NCI-H1694 treated with DMSO at 0.1 percent for 48 hours (cell line): ENCODE measurements at regions not wholly inside any gene's neighbourhood (a gene's known extent, or its start where the extent isn't known, plus 50 kb on each side); places are given as distances from the start of the nearest gene placed in this dataset.
"Not testable (repeated sequence)": the region's sequence is repeated elsewhere in the genome, so short reads cannot be mapped to it uniquely, and the experiment has no call there.

Source experiments
- DNase-seq: peaks from one replicate; lab custom pipeline; 2025; lab: John Stamatoyannopoulos, UW

GRCh38 chr2:89296820-89297398 lies 605.4 kb downstream of the RPIA start:
- not testable (repeated sequence) for DNase-seq

- not testable (repeated sequence) for DNase-seq
These were observed 607.7 kb downstream of the RPIA start for GRCh38 chr2:89299196-89299595.

- not testable (repeated sequence) for DNase-seq
These were observed 614.1 kb downstream of the RPIA start for GRCh38 chr2:89305623-89306022.

- not testable (repeated sequence) for DNase-seq
These were observed 615.6 kb downstream of the RPIA start for GRCh38 chr2:89306869-89307637.

GRCh38 chr2:89318990-89319389 lies 627.5 kb downstream of the RPIA start:
- DNase-seq: not testable (repeated sequence)

GRCh38 chr2:89325894-89326293 lies 634.4 kb downstream of the RPIA start:
- not testable (repeated sequence) for DNase-seq

GRCh38 chr2:89326455-89326854 lies 635.0 kb downstream of the RPIA start:
- not testable (repeated sequence) for DNase-seq

GRCh38 chr2:89328790-89329189 lies 637.3 kb downstream of the RPIA start:
- not testable (repeated sequence) for DNase-seq
